HG02970 (cell line): ENCODE measurements at regions not wholly inside any gene's neighbourhood (a gene's known extent, or its start where the extent isn't known, plus 50 kb on each side); places are given as distances from the start of the nearest gene placed in this dataset.

ENCODE experiments used
- ATAC-seq: cut with Tn5 transposase; IDR thresholded peaks from one replicate; pipeline ENCODE4 v1.9.1; 2021; ENCODE audit warnings: mild to moderate bottlenecking, moderate library complexity, moderate number of reproducible peaks; ENCODE audit not compliant: unreplicated experiment, low FRiP score

DNA sequence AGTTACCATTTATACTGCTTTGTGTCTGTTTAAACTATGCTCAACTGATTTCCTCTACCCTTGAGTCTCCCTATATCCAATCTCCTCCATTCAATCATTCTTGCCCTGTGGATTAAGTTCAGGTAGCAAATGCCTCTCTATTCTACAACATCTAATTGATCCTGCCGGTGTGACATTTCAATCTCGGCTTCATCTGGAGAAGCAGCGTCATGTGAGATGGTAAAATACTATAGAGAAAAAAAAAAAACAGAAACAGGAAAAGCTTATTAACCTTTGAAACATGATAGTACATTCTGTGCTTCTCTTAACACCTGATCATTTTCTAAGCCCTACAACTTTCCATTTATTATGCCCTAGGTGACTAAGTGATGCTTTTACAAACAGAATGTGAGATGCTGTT is 89.4 kb downstream of the KCTD12 start:
- ATAC-seq, result no peak

DNA sequence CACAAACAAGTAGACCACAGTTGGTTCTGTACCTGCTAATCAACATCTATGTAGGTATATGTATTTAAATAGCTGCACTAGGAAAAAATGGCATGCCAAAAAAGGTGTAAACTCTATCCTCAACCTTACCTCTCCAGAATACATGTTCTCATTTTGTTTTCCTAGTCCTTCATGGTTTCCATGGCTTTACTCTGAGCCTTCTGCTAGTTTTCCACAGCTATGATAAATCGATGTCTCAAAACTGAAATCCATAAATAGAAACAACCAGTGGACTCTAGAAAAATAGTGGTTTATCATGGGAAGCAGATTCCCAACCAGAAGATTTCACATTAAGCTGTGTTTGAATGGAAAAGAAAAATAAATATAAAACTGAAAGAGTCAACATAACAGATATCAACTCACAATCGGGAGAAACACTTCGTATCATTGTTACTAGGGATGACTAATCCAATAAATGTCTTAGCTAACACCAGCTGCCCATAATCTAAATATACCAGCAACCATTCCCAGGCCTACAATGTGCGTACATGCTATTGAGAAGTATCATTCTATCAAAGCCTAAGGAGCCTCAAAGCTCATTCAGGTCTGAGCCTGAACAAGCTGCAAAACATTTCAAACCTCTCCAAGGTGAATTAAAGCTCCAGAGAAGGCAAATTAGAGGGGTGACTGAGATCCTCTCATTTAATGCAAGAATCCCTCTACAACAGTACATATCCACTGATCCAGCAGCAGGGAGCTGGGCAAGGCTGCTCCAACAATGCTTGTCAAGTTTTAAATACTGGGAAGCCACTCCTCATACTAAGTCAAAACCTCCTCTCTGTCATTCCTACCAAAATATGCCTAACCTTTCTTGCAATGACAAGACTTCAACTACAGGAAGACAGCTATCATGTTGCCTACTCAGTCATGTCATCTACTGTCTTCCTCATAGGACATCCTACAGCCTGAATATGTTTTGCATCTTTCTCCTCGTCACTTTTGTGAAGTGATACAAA is 90.2 kb downstream of the KCTD12 start:
- ATAC-seq, result no peak

DNA sequence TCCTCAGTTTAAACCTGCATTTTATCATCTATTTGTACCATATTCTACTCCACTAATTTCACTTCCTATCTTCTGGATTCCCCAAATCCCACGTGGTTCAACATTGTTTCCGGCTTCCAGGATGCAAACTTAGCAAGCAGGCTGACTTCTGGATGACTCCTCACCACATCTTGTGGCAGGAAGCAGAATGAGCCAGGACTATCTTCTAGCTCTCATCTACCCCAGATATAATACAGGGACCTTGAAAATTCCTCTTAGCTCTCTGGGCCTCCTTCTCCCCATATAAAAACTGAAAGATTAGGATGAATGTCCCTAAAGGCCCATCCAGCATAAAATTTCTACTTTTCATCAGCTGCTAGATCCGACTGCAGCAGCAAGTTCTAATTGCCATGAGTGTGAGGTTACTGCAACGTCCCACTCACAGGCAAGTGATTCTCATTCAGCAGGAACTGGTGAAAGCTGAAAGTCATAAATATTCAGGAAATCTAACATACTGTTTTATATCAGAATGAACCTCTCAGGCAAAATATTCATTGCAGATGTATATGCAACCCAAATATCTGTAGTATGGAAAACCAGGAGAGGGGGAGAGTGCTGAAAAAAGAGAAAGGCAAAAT is 93.4 kb downstream of the KCTD12 start:
- ATAC-seq, result no peak

DNA sequence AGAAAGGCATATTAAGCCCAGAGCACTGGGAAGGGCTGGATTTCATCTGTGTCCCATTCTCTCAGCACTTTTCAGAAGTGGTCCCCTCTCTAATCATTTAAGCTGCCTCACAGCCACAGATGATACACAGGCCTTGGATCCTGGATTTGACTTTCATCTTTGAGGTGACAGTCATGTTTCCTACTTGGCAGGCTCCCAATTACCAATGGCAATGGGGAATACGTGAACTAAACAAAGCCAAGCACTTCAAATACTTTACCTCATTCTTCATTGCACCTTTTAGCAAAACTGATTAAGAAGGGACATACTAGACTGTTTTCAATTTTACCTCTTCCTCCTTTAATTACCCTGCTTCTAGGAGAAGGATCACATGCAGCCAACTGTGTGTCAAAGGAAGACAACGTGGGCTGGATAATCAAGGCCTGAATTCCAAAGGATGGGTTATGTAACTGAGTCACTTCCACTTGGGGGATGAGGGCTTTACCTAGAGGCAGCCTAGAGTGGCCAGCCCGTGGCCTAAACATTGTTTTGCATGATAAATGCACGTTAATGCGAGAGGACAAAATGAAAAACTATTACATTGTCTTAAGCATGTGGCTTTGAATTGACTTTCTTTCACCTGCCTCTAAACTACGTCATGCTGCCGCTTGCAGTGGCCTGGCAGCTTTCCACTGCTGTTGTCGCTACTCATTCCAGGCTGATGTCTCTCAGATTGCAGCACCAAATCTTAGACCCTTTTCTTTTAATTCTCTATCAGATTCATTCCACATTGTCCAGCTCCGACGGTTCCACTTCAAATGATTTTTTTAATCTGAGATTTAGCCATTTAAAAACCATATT is 95.0 kb downstream of the KCTD12 start:
- ATAC-seq, result no peak

DNA sequence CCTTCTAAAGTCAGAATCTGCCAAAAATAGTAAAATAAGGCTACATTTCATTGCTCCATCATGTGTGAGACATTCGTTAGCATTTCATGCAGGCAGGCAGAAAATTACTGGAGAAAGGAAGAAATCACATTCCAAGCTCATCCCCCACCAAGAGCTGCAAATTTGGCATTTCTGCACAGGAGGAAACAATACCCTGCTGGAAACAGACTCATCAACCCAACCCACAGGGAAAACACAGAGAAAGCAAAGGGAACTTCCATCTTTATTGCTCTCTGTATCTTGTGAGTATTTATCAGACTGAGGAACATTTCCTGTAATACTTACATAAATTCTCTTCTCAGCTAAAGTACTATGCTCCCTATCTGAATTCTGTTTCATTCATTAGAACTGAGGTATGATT is 95.7 kb downstream of the KCTD12 start:
- no peak for ATAC-seq

DNA sequence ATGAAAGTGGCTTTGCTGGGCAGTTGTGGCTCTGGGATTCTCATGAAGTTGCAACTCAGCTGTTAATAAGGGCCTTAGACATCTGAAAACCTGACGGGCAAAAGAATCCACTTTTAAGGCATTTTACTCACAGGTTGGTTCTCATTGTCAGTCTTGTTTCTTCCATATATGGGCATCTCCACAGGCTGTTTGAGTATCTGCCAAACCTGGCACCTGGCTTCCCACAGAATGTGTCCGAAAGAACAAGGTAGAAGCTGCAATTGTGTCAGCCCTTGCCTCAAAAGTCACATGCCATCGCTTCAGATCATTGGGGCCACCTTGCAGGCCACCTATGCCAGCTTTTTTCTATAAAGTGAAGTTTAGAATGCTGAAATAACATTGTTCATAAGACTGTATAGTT is 102.4 kb downstream of the KCTD12 start:
- ATAC-seq, result no peak

DNA sequence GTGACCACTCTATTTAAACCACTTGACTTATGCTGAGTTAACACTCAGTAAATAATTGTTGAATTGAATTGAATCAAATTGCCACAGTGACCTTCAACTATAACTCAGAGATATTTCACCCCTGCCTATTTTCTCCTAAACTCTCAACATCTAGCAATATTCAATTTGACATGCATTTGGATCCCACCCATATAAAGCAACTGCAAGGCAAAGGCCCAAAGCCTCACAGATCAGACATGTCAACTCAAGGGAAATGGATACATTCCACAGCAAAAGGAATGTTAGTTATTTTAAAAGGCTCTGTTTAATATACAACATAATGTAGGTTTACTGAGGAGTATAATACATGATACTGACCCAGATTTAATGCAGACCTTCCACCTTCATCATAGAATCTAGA is 107.4 kb downstream of the KCTD12 start:
- no peak for ATAC-seq

DNA sequence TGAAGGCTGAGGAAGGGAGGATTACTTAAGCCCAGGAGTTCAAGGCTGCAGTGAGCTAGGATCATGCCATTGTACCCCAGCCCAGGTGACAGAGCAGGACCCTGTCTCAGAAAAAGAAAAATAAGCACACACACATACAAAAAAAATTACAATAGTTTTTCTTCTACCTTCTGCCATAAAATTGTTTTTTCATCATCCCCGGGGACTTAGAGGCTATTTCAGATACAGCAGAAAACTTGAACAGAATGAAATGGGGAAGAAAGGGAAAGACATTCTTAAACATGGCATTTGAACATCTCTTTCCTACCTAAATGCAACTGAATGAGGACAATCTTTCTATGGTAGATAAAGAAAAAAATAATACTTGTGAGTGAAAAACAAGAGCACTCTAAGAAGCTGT is 109.1 kb downstream of the KCTD12 start:
- ATAC-seq, result no peak

DNA sequence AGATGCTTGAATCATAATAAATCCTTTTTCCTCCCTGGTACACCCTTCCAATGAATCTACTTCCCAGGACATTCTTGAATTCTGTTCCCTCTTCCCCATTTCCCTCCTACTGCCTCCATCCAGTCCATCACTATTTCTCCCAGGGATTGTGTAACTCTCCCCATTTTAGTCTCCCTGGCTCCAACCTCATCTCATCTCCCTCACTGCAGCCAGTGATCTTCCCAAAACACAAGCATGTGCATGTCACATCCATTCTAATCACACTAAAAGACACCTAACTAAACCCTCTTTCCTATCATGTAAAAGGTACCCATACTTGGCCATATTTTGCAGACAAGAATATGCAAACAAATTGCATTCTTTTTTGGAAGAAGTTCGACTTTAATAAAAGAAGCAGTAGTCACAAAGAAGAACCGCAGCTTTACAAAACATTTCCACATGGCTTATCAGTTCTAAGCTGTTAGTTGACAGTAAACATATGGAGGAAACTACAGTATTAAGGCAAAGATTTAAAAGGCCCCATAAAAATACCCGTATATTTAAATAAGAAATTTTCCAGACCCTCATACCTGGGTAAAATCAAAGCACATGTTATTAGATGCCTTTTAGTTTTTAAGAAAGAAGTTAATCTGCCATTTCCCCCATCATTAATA is 111.0 kb downstream of the KCTD12 start:
- ATAC-seq, result no peak

DNA sequence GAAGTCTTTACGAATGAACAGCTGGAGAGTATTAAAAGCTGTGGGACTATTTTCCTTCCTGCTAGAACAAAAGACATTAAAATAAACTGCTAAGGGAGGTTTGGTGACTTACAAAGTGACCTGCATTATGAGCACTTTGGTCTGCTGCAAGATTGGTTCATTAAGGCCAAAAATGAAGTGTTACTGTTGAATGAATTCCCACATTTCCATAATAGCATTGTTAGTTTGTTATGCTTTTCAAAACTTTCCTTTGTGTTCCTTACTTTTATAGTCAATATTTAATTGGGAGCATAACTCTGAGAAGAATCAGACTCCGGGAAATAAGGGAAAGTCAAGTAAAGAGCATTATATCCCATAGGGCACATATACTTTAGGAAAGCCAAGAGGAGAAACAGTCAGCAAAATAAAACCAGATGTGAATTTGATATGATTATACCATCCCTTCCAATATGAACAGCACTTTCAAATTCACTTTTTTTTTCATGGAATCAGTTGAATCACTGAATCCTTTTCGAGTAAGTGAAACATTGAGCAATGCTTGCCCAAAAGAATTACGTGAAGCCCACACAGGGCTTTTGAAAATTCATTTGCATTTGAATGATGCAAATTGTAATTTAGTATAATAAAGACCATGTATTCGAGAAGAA is 112.6 kb downstream of the KCTD12 start:
- no peak for ATAC-seq

DNA sequence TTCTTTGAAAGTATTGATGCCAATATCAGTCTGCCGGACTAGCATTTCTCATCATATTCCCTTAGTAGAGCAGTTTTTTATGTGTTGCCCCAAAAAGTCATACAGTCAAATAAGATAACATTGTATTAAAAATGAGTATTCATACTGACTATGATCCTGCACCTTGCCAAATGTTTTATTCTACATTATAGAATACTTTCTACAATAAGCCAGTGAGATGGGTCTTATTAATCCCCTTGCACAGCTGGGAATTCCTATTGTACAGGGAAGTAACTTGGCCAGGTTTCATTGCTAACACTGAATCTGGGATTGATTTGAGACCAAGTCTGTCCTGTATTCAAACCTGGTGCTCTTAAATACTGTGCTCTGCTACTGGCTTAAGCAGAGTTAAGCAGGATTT is 114.0 kb downstream of the KCTD12 start:
- no peak for ATAC-seq

DNA sequence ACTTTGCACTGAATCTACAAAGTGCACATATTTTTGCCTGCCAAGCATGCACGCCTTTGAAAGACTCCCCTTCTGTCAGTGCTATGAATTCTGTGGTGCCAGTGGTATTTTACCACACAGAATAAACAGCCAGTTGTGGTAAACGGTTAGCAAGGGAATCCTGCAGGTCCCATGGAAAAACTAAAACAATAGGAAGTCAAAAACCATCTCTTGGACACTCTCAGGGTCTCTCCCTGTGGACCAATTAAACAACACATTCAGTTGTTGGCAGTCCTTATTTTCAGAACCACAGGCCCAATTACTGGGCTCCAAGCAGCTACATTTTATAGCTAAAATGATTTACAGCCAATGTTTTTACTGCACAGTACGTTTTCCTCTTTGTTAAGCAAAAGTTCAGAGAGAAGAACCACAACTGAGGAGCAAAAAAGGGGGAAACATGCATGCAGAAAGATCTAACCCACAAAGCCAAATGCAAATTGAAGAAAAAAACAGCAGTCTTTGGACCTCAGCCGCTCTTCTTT is 116.9 kb downstream of the KCTD12 start:
- no peak for ATAC-seq

DNA sequence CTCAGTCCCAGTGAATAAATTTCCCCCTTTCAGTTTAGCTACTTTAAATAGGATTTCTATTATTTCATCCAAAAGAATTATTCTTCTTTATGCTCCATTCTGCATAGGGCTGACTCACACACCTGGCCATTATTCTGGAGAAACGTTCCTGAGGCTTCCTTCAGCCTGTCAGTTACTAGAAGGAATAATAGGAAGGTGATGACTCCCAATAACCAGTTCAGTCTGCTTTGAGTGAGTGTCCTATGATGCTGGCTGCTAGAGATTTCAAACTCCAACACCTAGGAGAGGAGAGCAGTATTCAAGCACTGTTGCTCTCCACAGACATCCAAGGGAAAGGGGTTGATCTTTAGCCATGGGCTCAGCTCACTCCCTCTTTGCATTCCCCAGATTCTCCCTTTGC is 117.8 kb downstream of the KCTD12 start:
- ATAC-seq, result no peak

DNA sequence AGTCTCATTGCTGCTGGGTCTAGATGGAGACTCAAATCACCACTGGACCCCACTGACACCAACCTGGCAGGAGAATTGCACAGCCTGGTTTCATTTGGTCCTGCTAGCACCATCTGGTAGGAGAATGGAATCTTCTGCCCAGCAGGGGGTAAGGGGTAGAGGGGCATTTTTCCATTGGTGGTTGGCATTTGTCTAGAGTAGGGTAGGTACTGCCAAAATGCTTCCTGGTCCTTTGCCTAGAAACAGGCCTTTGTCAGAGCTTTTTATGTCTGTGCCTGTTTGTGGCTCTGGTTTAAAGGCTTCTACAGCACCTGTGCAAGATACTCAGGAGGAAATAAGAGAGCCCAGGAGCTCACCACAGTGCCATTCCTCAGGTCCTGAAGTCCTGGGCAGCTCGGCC is 121.3 kb downstream of the KCTD12 start:
- ATAC-seq, result no peak

DNA sequence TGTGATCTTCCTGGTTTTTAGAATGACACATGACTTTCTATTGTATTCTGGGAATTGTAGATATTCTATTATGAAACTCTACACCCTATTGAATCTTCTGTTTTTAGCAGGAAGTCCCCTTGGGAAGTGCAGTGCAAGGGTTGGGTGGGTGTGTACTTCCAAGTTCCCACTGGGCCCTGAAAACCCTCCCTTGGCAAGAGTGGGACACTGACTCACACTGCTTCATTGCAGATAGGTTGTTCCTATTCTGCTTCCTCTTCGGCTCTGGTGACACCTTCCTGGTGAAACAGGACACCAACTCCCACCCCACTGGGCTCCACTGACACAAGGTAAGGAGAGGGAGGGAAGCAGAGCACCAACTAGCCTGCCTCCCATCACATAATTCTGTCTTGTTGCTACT is 121.8 kb downstream of the KCTD12 start:
- ATAC-seq, result no peak

DNA sequence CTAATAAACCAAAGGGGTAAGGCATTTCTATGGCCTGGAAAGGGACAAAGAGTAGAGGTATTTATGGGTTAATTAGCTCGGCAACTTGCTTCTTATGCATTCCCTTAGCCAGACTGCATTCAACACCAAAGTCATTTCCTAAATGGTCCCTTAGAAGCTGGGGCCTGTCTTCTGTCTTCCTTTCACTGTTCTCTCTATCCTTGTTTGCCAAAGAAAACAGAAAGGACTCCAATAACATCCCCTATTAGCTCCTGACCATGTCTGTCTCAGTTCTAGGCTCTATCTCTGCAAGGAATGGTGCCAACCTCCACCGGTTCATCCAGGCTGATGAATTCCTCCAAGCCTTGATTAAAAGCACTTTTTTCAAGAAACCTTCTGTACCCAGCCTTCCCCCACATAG is 123.5 kb downstream of the KCTD12 start:
- ATAC-seq, result no peak

DNA sequence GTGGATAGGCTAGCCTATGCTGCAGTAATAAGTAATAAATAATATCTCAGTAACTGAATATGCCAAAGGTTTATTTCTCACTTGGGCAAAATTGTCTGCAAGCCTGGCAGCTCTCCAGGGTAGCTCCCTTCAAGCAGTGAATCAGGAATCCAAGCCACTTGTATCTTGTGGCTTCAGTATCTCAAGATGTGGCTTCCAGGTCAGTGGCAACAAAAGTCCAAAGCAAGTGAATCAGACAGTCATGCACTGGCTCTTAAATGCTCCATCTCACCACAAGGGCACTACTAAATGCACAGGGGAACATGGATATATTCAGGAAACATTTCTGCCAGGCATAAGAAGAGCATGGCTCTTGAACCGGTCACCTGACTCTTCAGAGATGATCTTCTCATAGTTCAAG is 126.3 kb downstream of the KCTD12 start:
- ATAC-seq, result no peak

DNA sequence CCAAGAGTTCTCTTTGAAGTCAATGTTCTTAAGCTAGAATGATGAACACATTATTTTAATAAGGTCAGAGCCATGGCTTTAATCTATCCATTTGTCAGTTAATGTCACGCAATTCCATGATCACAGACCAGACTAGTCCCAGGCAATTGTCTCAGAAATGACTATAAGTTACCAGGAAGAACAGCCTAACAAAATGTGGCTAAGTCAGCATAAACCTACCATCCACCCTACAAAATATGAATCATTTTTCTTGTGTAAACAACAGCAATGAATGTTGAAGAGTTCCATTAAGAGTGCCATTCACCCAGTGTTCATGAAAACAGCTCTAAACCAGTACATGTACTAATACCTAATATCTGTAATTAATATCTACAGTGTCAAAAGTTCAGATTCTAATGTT is 127.5 kb downstream of the KCTD12 start:
- no peak for ATAC-seq

DNA sequence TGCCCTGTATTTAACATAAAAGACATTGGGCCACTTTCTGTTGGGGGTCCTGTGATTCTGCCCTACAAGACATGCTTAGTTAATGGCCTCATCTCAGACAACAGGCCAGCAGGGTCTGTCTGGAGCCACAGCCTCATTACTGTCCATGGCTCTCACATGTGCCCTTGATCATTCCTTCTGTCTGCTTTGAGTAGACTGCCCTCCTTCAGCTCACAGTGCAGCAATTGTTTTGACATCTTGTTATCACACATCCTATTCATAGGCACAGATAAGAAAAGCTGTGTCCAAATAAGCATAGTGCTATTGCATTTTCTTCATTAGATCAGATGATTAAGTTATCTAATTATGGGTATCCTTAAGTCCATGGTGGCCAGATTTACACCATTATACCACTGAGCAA is 127.9 kb downstream of the KCTD12 start:
- ATAC-seq, result no peak

DNA sequence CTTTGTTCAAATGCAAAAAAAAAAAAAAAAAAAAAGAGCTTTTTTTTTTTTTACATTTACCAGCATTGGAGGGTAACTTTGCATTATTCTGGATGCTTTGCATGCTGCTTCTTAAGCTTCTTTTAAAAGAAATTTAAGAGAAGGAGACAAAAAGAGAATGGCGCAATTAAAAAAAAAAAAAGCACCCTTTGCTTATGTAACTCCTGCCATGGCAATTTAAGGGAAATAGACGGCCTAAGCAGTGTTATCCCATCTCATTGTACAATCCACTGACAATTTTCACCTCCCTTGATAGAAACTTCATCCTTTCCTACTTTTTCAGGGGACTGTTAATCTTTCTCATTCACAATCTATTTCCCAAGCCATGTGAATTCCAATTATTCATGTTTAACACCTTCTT is 129.8 kb downstream of the KCTD12 start:
- ATAC-seq, result no peak
